AG04449 (cell line): ENCODE measurements at regions not wholly inside any gene's neighbourhood (a gene's known extent, or its start where the extent isn't known, plus 50 kb on each side); places are given as distances from the start of the nearest gene placed in this dataset.
"Not testable (repeated sequence)": the region's sequence is repeated elsewhere in the genome, so short reads cannot be mapped to it uniquely, and the experiment has no call there.

Experiments used
- CTCF ChIA-PET: fragments of 350-600 bp; formaldehyde crosslinking; extraction: SDS; loops from one replicate; lab custom pipeline; 2021; ENCODE audit warnings: antibody characterized with exemption; lab: Yijun Ruan, JAX
- POLR2A ChIA-PET: fragments of 400-600, 350-600 bp; formaldehyde crosslinking; extraction: SDS; loops from one replicate; lab custom pipeline; 2020; ENCODE audit warnings: antibody characterized with exemption, inconsistent platforms; lab: Yijun Ruan, JAX
- DNase-seq: peaks from one replicate; pipeline ENCODE4 v3.0.0-alpha.2; 2010; ENCODE audit warnings: low read depth, low spot score
- H3K4me3 ChIP-seq: 2 replicates; pipeline ENCODE4 v1.5.1; 2011; ENCODE audit warnings: low read depth, mild to moderate bottlenecking, control low read depth, low read length
- CTCF ChIP-seq: IDR thresholded peaks from one replicate; pipeline ENCODE4 v1.5.1; 2011; ENCODE audit warnings: mild to moderate bottlenecking, moderate library complexity, low read length, control low read depth, inconsistent platforms; ENCODE audit not compliant: insufficient read depth; ENCODE audit errors: missing control alignments

GRCh38 chr7:24442170-24442777 is 131.0 kb upstream of the PALS2 start:
- no peak for DNase-seq
- TF ChIP-seq CTCF, result no peak
- ChIA-PET POLR2A (no interaction called here), CTCF (no interaction called here)
- H3K4me3 ChIP-seq, result no peak overlapping the region

GRCh38 chr7:24444666-24445440 is 128.4 kb upstream of the PALS2 start:
- CTCF ChIA-PET, result no interaction called here
- DNase-seq, result no peak
- no peak overlapping the region for H3K4me3 ChIP-seq
- POLR2A ChIA-PET, result no interaction called here
- TF ChIP-seq CTCF, result no peak

GRCh38 chr7:24448038-24448437 is 125.2 kb upstream of the PALS2 start:
- H3K4me3 ChIP-seq, result no peak overlapping the region
- DNase-seq, result no peak
- no peak for TF ChIP-seq CTCF
- POLR2A ChIA-PET, result no interaction called here
- CTCF ChIA-PET, result no interaction called here

GRCh38 chr7:24449416-24449815 is 123.8 kb upstream of the PALS2 start:
- CTCF ChIA-PET, H3K4me3 ChIP-seq, DNase-seq, POLR2A ChIA-PET: not testable (repeated sequence)

- TF ChIP-seq CTCF, result no peak
- ChIA-PET CTCF (no interaction called here), POLR2A (no interaction called here)
- no peak for DNase-seq
- no peak overlapping the region for H3K4me3 ChIP-seq
Observed at GRCh38 chr7:24455813-24456525, 117.3 kb upstream of the PALS2 start.

- no peak overlapping the region for H3K4me3 ChIP-seq
- no peak for TF ChIP-seq CTCF
- ChIA-PET POLR2A (no interaction called here), CTCF (no interaction called here)
- no peak for DNase-seq
Observed at GRCh38 chr7:24456526-24457218, 116.6 kb upstream of the PALS2 start.
